Suprapubic skin (tissue), 4 donors: ENCODE measurements at regions not wholly inside any gene's neighbourhood (a gene's known extent, or its start where the extent isn't known, plus 50 kb on each side); places are given as distances from the start of the nearest gene placed in this dataset.

Source experiments
- DNase-seq, 2 donors: peaks; one replicate each; pipeline ENCODE4 v3.0.0-alpha.2; 2019; ENCODE audit warnings: low spot score in 2 of 2
- H3K27ac ChIP-seq: fragments of 200-600 bp; sonication (generic); one replicate; pipeline ENCODE4 v1.5.1; 2019
- H3K27me3 ChIP-seq: fragments of 200-600 bp; sonication (generic); one replicate; pipeline ENCODE4 v1.5.1; 2019
- H3K36me3 ChIP-seq: fragments of 200-600 bp; sonication (generic); one replicate; pipeline ENCODE4 v1.5.1; 2019
- H3K4me1 ChIP-seq: fragments of 200-600 bp; sonication (generic); one replicate; pipeline ENCODE4 v1.5.1; 2019
- H3K4me3 ChIP-seq: fragments of 200-600 bp; sonication (generic); one replicate; pipeline ENCODE4 v1.5.1; 2019; ENCODE audit warnings: mild to moderate bottlenecking
- H3K9me3 ChIP-seq: fragments of 200-600 bp; sonication (generic); one replicate; pipeline ENCODE4 v1.5.1; 2019
- EP300 ChIP-seq: sonication (generic); formaldehyde crosslinking; IDR thresholded peaks from one replicate; pipeline ENCODE4 v1.6.1; 2017; ENCODE audit warnings: antibody characterized with exemption
- POLR2A ChIP-seq, 2 donors: fragments of 450-650 bp; IDR thresholded peaks; one replicate each; pipeline ENCODE4 v1.6.1; 2017; ENCODE audit warnings: antibody characterized with exemption in 2 of 2, mild to moderate bottlenecking in 2 of 2, moderate library complexity in 2 of 2
- POLR2AphosphoS5 ChIP-seq, 3 donors: sonication (generic); formaldehyde crosslinking; IDR thresholded peaks; one replicate each; pipeline ENCODE4 v1.6.1; 2017; ENCODE audit warnings: antibody characterized with exemption in 3 of 3
- WGBS: methylation state at CpG from one replicate; pipeline ENCODE4 v1.1.5; 2018; 5-methylcytosine and 5-hydroxymethylcytosine counted together
- TF ChIP-seq, protein P1 (sequence below), 2 donors: fragments of 200-600 bp in 1 of 2; fragments of 450-650 bp in 1 of 2; sonication (generic) in 1 of 2; IDR thresholded peaks; one replicate each; pipeline ENCODE4 v1.5.1; 2016 to 2019; ENCODE audit warnings: antibody characterized with exemption in 2 of 2, mild to moderate bottlenecking in 1 of 2, moderate library complexity in 1 of 2

DNA sequence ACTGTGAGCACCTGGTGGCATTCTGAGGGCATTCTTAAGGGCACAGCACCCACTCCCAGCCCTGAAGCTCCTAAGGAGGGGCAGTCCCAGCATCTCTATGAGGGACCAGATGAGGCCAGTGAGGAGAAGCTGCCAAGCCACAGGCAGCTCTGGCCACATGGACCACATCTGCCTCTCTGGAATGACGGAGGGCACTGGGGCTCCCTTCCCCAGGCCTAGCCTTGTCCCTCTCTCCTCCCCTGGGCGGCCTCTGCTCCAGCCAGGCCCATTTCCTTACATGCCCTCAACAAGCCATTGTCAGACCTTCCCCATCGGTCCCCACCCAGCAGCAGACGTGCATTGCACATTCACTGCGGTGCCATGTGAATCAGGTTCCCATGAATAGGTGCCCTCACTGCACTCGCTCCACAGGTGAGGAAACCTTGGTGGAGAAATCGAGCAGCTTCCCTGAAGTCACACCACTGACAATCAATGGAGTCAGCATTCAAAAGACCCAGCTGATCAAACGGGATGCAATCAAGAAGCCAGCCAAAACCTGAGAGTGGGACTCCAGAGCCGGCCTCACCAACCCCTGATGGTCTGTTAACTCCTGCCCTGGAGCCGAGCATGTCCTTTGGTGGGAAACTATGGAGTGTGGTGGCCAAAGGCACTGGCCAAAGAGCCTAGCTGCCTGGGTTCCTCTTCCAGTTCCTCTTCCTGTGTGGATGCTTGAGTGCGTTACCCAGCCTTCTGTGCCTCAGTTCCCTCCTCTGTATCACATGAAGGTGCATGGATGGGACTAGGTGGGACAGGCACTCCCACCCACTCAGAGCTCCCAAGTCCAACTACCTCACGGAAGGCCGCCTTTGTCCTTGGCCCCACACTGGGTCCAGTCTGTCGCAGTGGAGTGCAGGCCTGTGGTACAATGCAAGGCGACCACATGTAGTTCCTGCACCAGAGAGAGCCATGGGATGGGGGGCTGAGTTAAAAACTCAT lies 147.3 kb downstream of the ZFP36L2 start:
- TF ChIP-seq POLR2A (IDR thresholded peaks at IDR 0.05), result no peak
- TF ChIP-seq EP300, result no peak
- no peak for TF ChIP-seq POLR2AphosphoS5 (IDR thresholded peaks at IDR 0.05)
- TF ChIP-seq, protein P1, sequence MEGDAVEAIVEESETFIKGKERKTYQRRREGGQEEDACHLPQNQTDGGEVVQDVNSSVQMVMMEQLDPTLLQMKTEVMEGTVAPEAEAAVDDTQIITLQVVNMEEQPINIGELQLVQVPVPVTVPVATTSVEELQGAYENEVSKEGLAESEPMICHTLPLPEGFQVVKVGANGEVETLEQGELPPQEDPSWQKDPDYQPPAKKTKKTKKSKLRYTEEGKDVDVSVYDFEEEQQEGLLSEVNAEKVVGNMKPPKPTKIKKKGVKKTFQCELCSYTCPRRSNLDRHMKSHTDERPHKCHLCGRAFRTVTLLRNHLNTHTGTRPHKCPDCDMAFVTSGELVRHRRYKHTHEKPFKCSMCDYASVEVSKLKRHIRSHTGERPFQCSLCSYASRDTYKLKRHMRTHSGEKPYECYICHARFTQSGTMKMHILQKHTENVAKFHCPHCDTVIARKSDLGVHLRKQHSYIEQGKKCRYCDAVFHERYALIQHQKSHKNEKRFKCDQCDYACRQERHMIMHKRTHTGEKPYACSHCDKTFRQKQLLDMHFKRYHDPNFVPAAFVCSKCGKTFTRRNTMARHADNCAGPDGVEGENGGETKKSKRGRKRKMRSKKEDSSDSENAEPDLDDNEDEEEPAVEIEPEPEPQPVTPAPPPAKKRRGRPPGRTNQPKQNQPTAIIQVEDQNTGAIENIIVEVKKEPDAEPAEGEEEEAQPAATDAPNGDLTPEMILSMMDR (IDR thresholded peaks at IDR 0.05), result no peak
- Histone ChIP-seq H3K9me3 (no peaks in the 10 kb centered on the region), H3K27me3 (no peaks in the 10 kb centered on the region), H3K36me3 (no peaks in the 10 kb centered on the region), H3K27ac (no peak overlapping the region), H3K4me1 (peaks cover 76% of the 10 kb centered on the region), H3K4me3 (no peak overlapping the region)
- DNase-seq, result no peak
- 84% methylated on average over 13 of the region's 15 CpGs for WGBS

DNA sequence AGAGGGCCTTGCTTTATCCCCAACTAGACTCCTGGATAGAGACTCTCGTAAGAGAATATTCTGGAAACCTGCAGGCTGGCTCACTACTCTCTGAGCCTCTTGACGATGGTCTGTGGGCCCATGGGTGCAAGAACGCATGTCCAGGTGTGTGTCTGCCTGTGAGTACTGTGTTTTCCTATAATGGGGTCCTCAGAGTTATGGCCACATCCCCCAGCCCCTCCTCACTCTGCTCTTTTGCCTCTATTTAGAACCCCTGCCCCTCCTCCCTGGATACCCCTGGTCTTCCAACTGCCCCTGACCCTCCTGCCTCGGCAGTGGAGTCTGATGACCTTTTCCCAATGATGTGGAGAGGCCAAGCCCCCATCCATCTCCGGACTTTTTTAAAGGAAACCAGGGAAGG lies 148.1 kb downstream of the ZFP36L2 start:
- 98% methylated on average over 5 of the region's 5 CpGs for WGBS
- H3K27ac ChIP-seq, result no peak overlapping the region

DNA sequence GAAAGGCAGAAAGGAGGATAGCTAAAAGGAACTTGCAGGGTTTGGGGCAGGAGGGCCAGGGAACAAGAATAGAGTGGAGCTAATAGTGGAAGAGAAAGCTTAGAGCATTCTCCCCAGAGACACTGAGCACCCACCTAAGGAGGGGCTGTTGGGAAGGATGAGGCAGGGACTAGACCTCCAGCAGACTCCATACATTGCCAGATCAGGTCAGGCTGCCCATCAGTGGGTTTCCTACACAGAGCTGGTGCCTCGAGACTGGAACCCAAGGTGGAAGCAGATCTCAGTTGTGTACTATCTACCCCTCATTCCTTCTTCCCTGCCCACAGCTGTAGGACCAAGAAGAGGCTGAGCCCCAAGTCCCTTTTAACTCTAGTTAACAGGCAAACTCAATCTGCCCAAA lies 148.5 kb downstream of the ZFP36L2 start:
- no peak for DNase-seq
- Histone ChIP-seq H3K4me1 (peaks cover 74% of the 10 kb centered on the region), H3K4me3 (no peak overlapping the region), H3K27ac (no peak overlapping the region), H3K27me3 (no peaks in the 10 kb centered on the region), H3K9me3 (no peaks in the 10 kb centered on the region), H3K36me3 (no peaks in the 10 kb centered on the region)
- no peak for TF ChIP-seq POLR2A (IDR thresholded peaks at IDR 0.05)
- no peak for TF ChIP-seq POLR2AphosphoS5 (IDR thresholded peaks at IDR 0.05)
- TF ChIP-seq, protein P1 (IDR thresholded peaks at IDR 0.05), result no peak
- no peak for TF ChIP-seq EP300
- 85% methylated on average over 1 of the region's 1 CpG for WGBS

More for the DNA sequence above, 148.1 kb downstream of the ZFP36L2 start:
- H3K27me3 ChIP-seq, result no peaks in the 10 kb centered on the region
- H3K4me3 ChIP-seq, result no peak overlapping the region
- H3K36me3 ChIP-seq, result no peaks in the 10 kb centered on the region
- no peaks in the 10 kb centered on the region for H3K9me3 ChIP-seq
- H3K4me1 ChIP-seq, result peaks cover 76% of the 10 kb centered on the region
- no peak for DNase-seq
- TF ChIP-seq EP300, result no peak
- TF ChIP-seq POLR2A (IDR thresholded peaks at IDR 0.05), result no peak
- TF ChIP-seq, protein P1 (IDR thresholded peaks at IDR 0.05), result no peak
- no peak for TF ChIP-seq POLR2AphosphoS5 (IDR thresholded peaks at IDR 0.05)

DNA sequence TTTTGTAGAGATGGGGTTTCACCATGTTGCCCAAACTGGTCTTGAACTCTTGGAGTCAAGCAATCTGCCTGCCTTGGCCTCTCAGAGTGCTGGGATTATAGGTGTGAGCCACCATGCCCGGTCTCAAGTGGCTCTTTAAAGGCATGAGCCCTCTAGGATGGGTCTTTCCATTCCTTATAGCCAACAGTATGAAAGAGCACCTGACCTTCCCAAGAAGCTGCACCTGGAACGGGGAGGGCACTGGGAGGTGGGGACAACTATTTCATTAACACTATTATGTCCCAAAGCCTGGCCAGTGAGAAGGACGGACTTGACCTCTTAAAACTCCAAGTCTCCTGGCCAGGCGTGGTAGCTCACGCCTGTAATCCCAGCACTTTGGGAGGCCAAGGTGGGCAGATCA lies 149.7 kb downstream of the ZFP36L2 start:
- TF ChIP-seq, protein P1 (IDR thresholded peaks at IDR 0.05), result no peak
- TF ChIP-seq POLR2A (IDR thresholded peaks at IDR 0.05), result no peak
- no peak for TF ChIP-seq EP300
- no peak for TF ChIP-seq POLR2AphosphoS5 (IDR thresholded peaks at IDR 0.05)
- H3K27ac ChIP-seq, result peak overlapping the region; percentile 89
- 100% methylated on average over 4 of the region's 5 CpGs for WGBS
- peaks cover 72% of the 10 kb centered on the region for H3K4me1 ChIP-seq
- no peaks in the 10 kb centered on the region for H3K27me3 ChIP-seq
- H3K4me3 ChIP-seq, result no peak overlapping the region
- H3K9me3 ChIP-seq, result no peaks in the 10 kb centered on the region
- no peak for DNase-seq
- no peaks in the 10 kb centered on the region for H3K36me3 ChIP-seq

DNA sequence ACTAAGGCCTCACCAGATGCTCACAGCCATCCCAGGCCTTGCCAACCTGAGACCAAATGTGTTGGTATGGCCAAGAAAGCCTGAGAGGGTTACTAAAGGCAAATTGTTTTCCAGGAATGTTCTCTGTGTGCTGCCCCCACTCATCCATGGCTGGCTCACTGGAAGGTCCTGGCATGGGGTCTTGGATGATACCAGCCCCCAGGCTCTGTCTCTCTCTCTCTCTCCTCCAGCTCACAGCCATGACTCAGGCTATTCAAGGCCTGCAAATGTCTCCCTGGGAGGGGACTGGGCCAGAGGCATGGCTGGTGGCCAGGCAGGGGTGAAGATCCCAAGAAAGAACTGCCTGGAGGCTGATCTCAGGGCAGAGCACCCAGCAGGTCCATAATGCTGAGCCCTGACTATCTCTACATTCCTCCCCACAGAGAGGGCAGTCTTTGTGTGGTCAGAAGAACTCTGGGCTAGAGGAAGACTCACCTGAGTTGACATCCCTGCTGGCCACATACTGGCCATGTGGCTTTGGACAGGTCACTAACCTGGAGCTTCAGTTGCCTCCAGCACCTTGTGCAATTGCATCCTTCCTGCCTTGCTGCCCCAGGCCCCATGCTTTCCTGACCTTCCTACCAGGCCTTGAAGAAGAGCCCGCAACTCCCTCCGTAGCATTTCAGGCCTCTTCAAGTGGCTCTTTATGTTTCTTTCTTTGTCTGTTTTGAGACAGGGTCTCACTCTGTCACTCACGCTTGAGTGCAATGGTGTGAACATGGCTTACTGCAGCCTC lies 150.4 kb downstream of the ZFP36L2 start:
- DNase-seq, result no peak
- H3K9me3 ChIP-seq, result no peaks in the 10 kb centered on the region
- no peaks in the 10 kb centered on the region for H3K36me3 ChIP-seq
- H3K27me3 ChIP-seq, result no peaks in the 10 kb centered on the region
- TF ChIP-seq EP300, result no peak
- TF ChIP-seq POLR2AphosphoS5 (IDR thresholded peaks at IDR 0.05), result no peak
- TF ChIP-seq POLR2A (IDR thresholded peaks at IDR 0.05), result no peak
- TF ChIP-seq, protein P1 (IDR thresholded peaks at IDR 0.05), result no peak
- peaks cover 72% of the 10 kb centered on the region for H3K4me1 ChIP-seq
- peak overlapping the region; percentile 89 for H3K27ac ChIP-seq
- no peak overlapping the region for H3K4me3 ChIP-seq
- WGBS, result 98% methylated on average over 3 of the region's 3 CpGs
